HEK293 (cell line): ENCODE measurements at regions not wholly inside any gene's neighbourhood (a gene's known extent, or its start where the extent isn't known, plus 50 kb on each side); places are given as distances from the start of the nearest gene placed in this dataset.

Source experiments
- CTCF ChIA-PET: fragments of 350-600 bp; formaldehyde crosslinking; extraction: SDS; loops from one replicate; lab custom pipeline; 2021; ENCODE audit warnings: antibody characterized with exemption; lab: Yijun Ruan, JAX
- POLR2A ChIA-PET: fragments of 300-600 bp; formaldehyde crosslinking; extraction: SDS; loops from one replicate; lab custom pipeline; 2020; ENCODE audit warnings: antibody characterized with exemption, inconsistent platforms; lab: Yijun Ruan, JAX
- H3K27ac ChIP-seq: fragments of 200-500 bp; sonication (Bioruptor generic); 2 replicates; pipeline ENCODE4 v1.5.1; 2014; ENCODE audit warnings: low read depth, low read length, control low read depth, inconsistent platforms; ENCODE audit errors: extremely low read depth
- H3K36me3 ChIP-seq, 2 experiments: fragments of 200-500 bp in 1 of 2; sonication (Bioruptor generic) in 1 of 2; 1 replicate in 1 of 2; 2 replicates in 1 of 2; pipeline ENCODE4 v1.5.1; 2014 to 2017; ENCODE audit warnings: inconsistent platforms in 2 of 2, low read length in 2 of 2; ENCODE audit not compliant: control insufficient read depth in 2 of 2, insufficient read depth in 1 of 2
- H3K4me1 ChIP-seq: fragments of 200-500 bp; sonication (Bioruptor generic); 2 replicates; pipeline ENCODE4 v1.5.1; 2014; ENCODE audit warnings: mild to moderate bottlenecking, low read length, inconsistent platforms; ENCODE audit not compliant: control insufficient read depth, insufficient read depth
- H3K4me3 ChIP-seq: 2 replicates; pipeline ENCODE4 v1.5.1; 2011; ENCODE audit warnings: low read depth, mild to moderate bottlenecking, control low read depth, low read length, moderate library complexity
- H3K9me3 ChIP-seq: fragments of 200-500 bp; sonication (Bioruptor generic); 2 replicates; pipeline ENCODE4 v1.5.1; 2014; ENCODE audit warnings: low read depth, low read length, inconsistent platforms; ENCODE audit not compliant: control insufficient read depth, insufficient read depth
- BCL11A ChIP-seq: fragments of 450-650 bp; formaldehyde crosslinking; IDR thresholded peaks from 2 replicates; pipeline ENCODE4 v1.5.1; 2016; ENCODE audit warnings: low read depth, missing biosample characterization, missing genetic modification characterization
- BCL11B ChIP-seq: fragments of 450-650 bp; formaldehyde crosslinking; IDR thresholded peaks from 2 replicates; pipeline ENCODE4 v1.5.1; 2016; ENCODE audit warnings: low read depth, missing biosample characterization, missing genetic modification characterization
- ELK4 ChIP-seq: IDR thresholded peaks from 2 replicates; pipeline ENCODE4 v1.6.1; 2011; ENCODE audit warnings: mild to moderate bottlenecking, low read depth, low read length, borderline replicate concordance
- GFI1B ChIP-seq: fragments of 450-650 bp; formaldehyde crosslinking; IDR thresholded peaks from 2 replicates; pipeline ENCODE4 v1.5.1; 2016; ENCODE audit warnings: missing biosample characterization, missing genetic modification characterization
- HOXA7 ChIP-seq: sonication (generic); formaldehyde crosslinking; IDR thresholded peaks from 2 replicates; pipeline ENCODE4 v1.8.1; 2022; ENCODE audit warnings: missing genetic modification reagents, borderline replicate concordance
- HOXC10 ChIP-seq: sonication (generic); formaldehyde crosslinking; IDR thresholded peaks from 2 replicates; pipeline ENCODE4 v1.8.1; 2023; ENCODE audit warnings: mild to moderate bottlenecking, missing genetic modification reagents
- KLF7 ChIP-seq: fragments of 450-650 bp; formaldehyde crosslinking; IDR thresholded peaks from 2 replicates; pipeline ENCODE4 v1.5.1; 2016; ENCODE audit warnings: missing biosample characterization, missing genetic modification characterization, borderline replicate concordance
- RBAK ChIP-seq: fragments of 450-650 bp; formaldehyde crosslinking; IDR thresholded peaks from 2 replicates; pipeline ENCODE4 v1.5.1; 2016; ENCODE audit warnings: missing biosample characterization, missing genetic modification characterization
- REST ChIP-seq: fragments of 450-650 bp; formaldehyde crosslinking; IDR thresholded peaks from 2 replicates; pipeline ENCODE4 v1.5.1; 2016; ENCODE audit warnings: missing biosample characterization, missing genetic modification characterization
- SETDB1 ChIP-seq: IDR thresholded peaks from one replicate; pipeline ENCODE4 v1.6.1; 2017; ENCODE audit warnings: mild to moderate bottlenecking, low read length, moderate library complexity, mixed read lengths; ENCODE audit not compliant: insufficient read length
- SP2 ChIP-seq: fragments of 450-650 bp; formaldehyde crosslinking; IDR thresholded peaks from 2 replicates; pipeline ENCODE4 v1.5.1; 2016; ENCODE audit warnings: missing biosample characterization, missing genetic modification characterization
- SP3 ChIP-seq: fragments of 450-650 bp; formaldehyde crosslinking; IDR thresholded peaks from 2 replicates; pipeline ENCODE4 v1.5.1; 2016; ENCODE audit warnings: missing biosample characterization, missing genetic modification characterization
- TCF7L2 ChIP-seq: IDR thresholded peaks from 2 replicates; pipeline ENCODE4 v1.6.1; 2011; ENCODE audit warnings: low read depth, mild to moderate bottlenecking, inconsistent platforms, low read length, moderate library complexity, borderline replicate concordance
- YY1 ChIP-seq: fragments of 450-650 bp; formaldehyde crosslinking; IDR thresholded peaks from 2 replicates; pipeline ENCODE4 v1.5.1; 2018; ENCODE audit warnings: missing biosample characterization, missing genetic modification characterization
- YY2 ChIP-seq: fragments of 450-650 bp; formaldehyde crosslinking; IDR thresholded peaks from 2 replicates; pipeline ENCODE4 v1.5.1; 2016; ENCODE audit warnings: missing biosample characterization, missing genetic modification characterization
- ZIC2 ChIP-seq: fragments of 450-650 bp; formaldehyde crosslinking; IDR thresholded peaks from 2 replicates; pipeline ENCODE4 v1.5.1; 2016; ENCODE audit warnings: missing biosample characterization, missing genetic modification characterization
- ZNF114 ChIP-seq: fragments of 450-650 bp; formaldehyde crosslinking; IDR thresholded peaks from 2 replicates; pipeline ENCODE4 v1.5.0; 2017; ENCODE audit warnings: missing biosample characterization, missing genetic modification characterization
- ZNF214 ChIP-seq: fragments of 450-650 bp; formaldehyde crosslinking; IDR thresholded peaks from 2 replicates; pipeline ENCODE4 v1.5.1; 2017; ENCODE audit warnings: missing biosample characterization, mild to moderate bottlenecking, missing genetic modification characterization, borderline replicate concordance
- ZNF274 ChIP-seq, 2 experiments: fragments of 200-500 bp in 1 of 2; fragments of 450-650 bp in 1 of 2; sonication (Bioruptor generic) in 1 of 2; formaldehyde crosslinking in 1 of 2; IDR thresholded peaks; 2 replicates each; pipeline versions ENCODE4 v1.5.1 to v1.6.1; 2014 to 2016; ENCODE audit warnings: borderline replicate concordance in 1 of 2, inconsistent platforms in 1 of 2, low read length in 1 of 2, missing biosample characterization in 1 of 2, missing genetic modification characterization in 1 of 2
- ZNF324 ChIP-seq: fragments of 450-650 bp; formaldehyde crosslinking; IDR thresholded peaks from 2 replicates; pipeline ENCODE4 v1.5.1; 2016; ENCODE audit warnings: missing biosample characterization, missing genetic modification characterization
- ZNF571 ChIP-seq: fragments of 450-650 bp; formaldehyde crosslinking; IDR thresholded peaks from 2 replicates; pipeline ENCODE4 v1.5.0; 2017; ENCODE audit warnings: missing biosample characterization, missing genetic modification characterization
- ZNF639 ChIP-seq: fragments of 450-650 bp; formaldehyde crosslinking; IDR thresholded peaks from 2 replicates; pipeline ENCODE4 v1.5.1; 2016; ENCODE audit warnings: missing biosample characterization, missing genetic modification characterization
- ZNF654 ChIP-seq: fragments of 450-650 bp; formaldehyde crosslinking; IDR thresholded peaks from 2 replicates; pipeline ENCODE4 v1.5.1; 2016; ENCODE audit warnings: low read depth, missing biosample characterization, missing genetic modification characterization
- ZNF664 ChIP-seq: fragments of 450-650 bp; formaldehyde crosslinking; IDR thresholded peaks from 2 replicates; pipeline ENCODE4 v1.5.1; 2016; ENCODE audit warnings: missing biosample characterization, missing genetic modification characterization
- ZNF692 ChIP-seq: fragments of 450-650 bp; formaldehyde crosslinking; IDR thresholded peaks from 2 replicates; pipeline ENCODE4 v1.5.1; 2016; ENCODE audit warnings: missing biosample characterization, missing genetic modification characterization
- ZNF768 ChIP-seq: fragments of 450-650 bp; formaldehyde crosslinking; IDR thresholded peaks from 2 replicates; pipeline ENCODE4 v1.5.1; 2018; ENCODE audit warnings: missing biosample characterization, mild to moderate bottlenecking, missing genetic modification characterization
- ZNF791 ChIP-seq: fragments of 450-650 bp; formaldehyde crosslinking; IDR thresholded peaks from 2 replicates; pipeline ENCODE4 v1.5.1; 2016; ENCODE audit warnings: missing biosample characterization, missing genetic modification characterization

GRCh38 chr10:8873310-8873709 lies 818.8 kb downstream of the GATA3 start:
- peaks cover 3% of the 10 kb centered on the region; the same call in 1 of the 2 replicates for H3K4me1 ChIP-seq
- H3K4me3 ChIP-seq: no peak overlapping the region
- POLR2A ChIA-PET: no interaction called here
- no peak overlapping the region for H3K27ac ChIP-seq
- TF ChIP-seq ZIC2 (tag by site-specific recombination): no peak
- TF ChIP-seq ZNF654: peak; percentile 38
- no peaks in the 10 kb centered on the region for H3K36me3 ChIP-seq
- H3K9me3 ChIP-seq: no peaks in the 10 kb centered on the region
- CTCF ChIA-PET: interaction anchor here (0.6 to 1.1 kb wide), 2 partner anchors 335 to 388 kb away, joined by 3 read pairs; no protein-coding TSS in a partner anchor

- no peaks in the 10 kb centered on the region for H3K36me3 ChIP-seq
- no peak overlapping the region for H3K4me3 ChIP-seq
- no peak overlapping the region for H3K27ac ChIP-seq
- ChIA-PET POLR2A (no interaction called here), CTCF (no interaction called here)
- no peaks in the 10 kb centered on the region for H3K9me3 ChIP-seq
- peaks cover 3% of the 10 kb centered on the region; the same call in 1 of the 2 replicates for H3K4me1 ChIP-seq
- no peak for TF ChIP-seq RBAK (tag by site-specific recombination)
- no peak for TF ChIP-seq YY1
- TF ChIP-seq TCF7L2: no peak
- TF ChIP-seq ZNF791 (tag by site-specific recombination): no peak
- TF ChIP-seq SP3 (tag by site-specific recombination): no peak
- no peak for TF ChIP-seq SETDB1
- TF ChIP-seq HOXA7 (CRISPR knock-in tag): no peak
- TF ChIP-seq ZNF214 (tag by site-specific recombination): no peak
- TF ChIP-seq GFI1B: no peak
- TF ChIP-seq ZNF768 (tag by site-specific recombination): no peak
- TF ChIP-seq REST (tag by site-specific recombination): no peak
These were observed 819.8 kb downstream of the GATA3 start for GRCh38 chr10:8874268-8874667.

GRCh38 chr10:8874972-8875371 lies 820.5 kb downstream of the GATA3 start:
- peaks cover 3% of the 10 kb centered on the region; the same call in 1 of the 2 replicates for H3K4me1 ChIP-seq
- H3K36me3 ChIP-seq: no peaks in the 10 kb centered on the region
- H3K4me3 ChIP-seq: no peak overlapping the region
- no peak overlapping the region for H3K27ac ChIP-seq
- no peaks in the 10 kb centered on the region for H3K9me3 ChIP-seq
- no peak for TF ChIP-seq ZNF324 (tag by site-specific recombination)
- TF ChIP-seq BCL11B (tag by site-specific recombination): no peak
- TF ChIP-seq HOXC10 (CRISPR knock-in tag): no peak
- TF ChIP-seq ZNF274 (IDR thresholded peaks at IDR 0.05; ENCODE audit: low read length): no peak
- TF ChIP-seq ZNF274 (tag by site-specific recombination; IDR thresholded peaks at IDR 0.05; ENCODE audit: borderline replicate concordance): no peak
- no peak for TF ChIP-seq BCL11A (tag by site-specific recombination)
- TF ChIP-seq ZNF114 (tag by site-specific recombination): no peak
- no peak for TF ChIP-seq ZNF571 (tag by site-specific recombination)
- TF ChIP-seq YY2 (tag by site-specific recombination): no peak
- no peak for TF ChIP-seq SP2
- TF ChIP-seq ZNF639 (tag by site-specific recombination): no peak
- TF ChIP-seq ZNF664: no peak
- no peak for TF ChIP-seq ZNF692 (tag by site-specific recombination)
- no peak for TF ChIP-seq KLF7 (tag by site-specific recombination)
- TF ChIP-seq ELK4: no peak
- no peak for TF ChIP-seq TCF7L2
- ChIA-PET CTCF (no interaction called here), POLR2A (no interaction called here)
